ENCODE measurements at regions not wholly inside any gene's neighbourhood (a gene's known extent, or its start where the extent isn't known, plus 50 kb on each side); places are given as distances from the start of the nearest gene placed in this dataset.
"Not testable (repeated sequence)": the region's sequence is repeated elsewhere in the genome, so short reads cannot be mapped to it uniquely, and the experiment has no call there.

GRCh38 chr12:37666069-37666781 is 650.3 kb upstream of the ALG10B start:
- TF ChIP-seq, protein P1, sequence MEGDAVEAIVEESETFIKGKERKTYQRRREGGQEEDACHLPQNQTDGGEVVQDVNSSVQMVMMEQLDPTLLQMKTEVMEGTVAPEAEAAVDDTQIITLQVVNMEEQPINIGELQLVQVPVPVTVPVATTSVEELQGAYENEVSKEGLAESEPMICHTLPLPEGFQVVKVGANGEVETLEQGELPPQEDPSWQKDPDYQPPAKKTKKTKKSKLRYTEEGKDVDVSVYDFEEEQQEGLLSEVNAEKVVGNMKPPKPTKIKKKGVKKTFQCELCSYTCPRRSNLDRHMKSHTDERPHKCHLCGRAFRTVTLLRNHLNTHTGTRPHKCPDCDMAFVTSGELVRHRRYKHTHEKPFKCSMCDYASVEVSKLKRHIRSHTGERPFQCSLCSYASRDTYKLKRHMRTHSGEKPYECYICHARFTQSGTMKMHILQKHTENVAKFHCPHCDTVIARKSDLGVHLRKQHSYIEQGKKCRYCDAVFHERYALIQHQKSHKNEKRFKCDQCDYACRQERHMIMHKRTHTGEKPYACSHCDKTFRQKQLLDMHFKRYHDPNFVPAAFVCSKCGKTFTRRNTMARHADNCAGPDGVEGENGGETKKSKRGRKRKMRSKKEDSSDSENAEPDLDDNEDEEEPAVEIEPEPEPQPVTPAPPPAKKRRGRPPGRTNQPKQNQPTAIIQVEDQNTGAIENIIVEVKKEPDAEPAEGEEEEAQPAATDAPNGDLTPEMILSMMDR (IDR thresholded peaks at IDR 0.05; ENCODE audit: low read depth, low read length) = no peak
- DNase-seq (ENCODE audit: low read depth in 2 of 2) = no peak
- H3K4me3 ChIP-seq (replicated peaks in 1 of 2; ENCODE audit: low read depth in 2 of 2, low read length in 2 of 2) = no peak overlapping the region

GRCh38 chr12:37668557-37668956 is 648.0 kb upstream of the ALG10B start:
- not testable (repeated sequence) for DNase-seq (ENCODE audit: low read depth in 2 of 2); H3K4me3 ChIP-seq (replicated peaks in 1 of 2; ENCODE audit: low read depth in 2 of 2, low read length in 2 of 2)

GRCh38 chr12:37672655-37673260 is 643.8 kb upstream of the ALG10B start:
- DNase-seq (ENCODE audit: low read depth in 2 of 2) = peak in 1 of 2 donors; percentile 22
- H3K4me3 ChIP-seq (replicated peaks in 1 of 2; ENCODE audit: low read depth in 2 of 2, low read length in 2 of 2) = no peak overlapping the region
- TF ChIP-seq, protein P1 (IDR thresholded peaks at IDR 0.05; ENCODE audit: low read depth, low read length) = peak; percentile 16

GRCh38 chr12:37720846-37721245 is 595.7 kb upstream of the ALG10B start:
- TF ChIP-seq, protein P1 (IDR thresholded peaks at IDR 0.05; ENCODE audit: low read depth, low read length) = no peak
- no peak overlapping the region for H3K4me3 ChIP-seq (replicated peaks in 1 of 2; ENCODE audit: low read depth in 2 of 2, low read length in 2 of 2)
- DNase-seq (ENCODE audit: low read depth in 2 of 2) = no peak

DNA sequence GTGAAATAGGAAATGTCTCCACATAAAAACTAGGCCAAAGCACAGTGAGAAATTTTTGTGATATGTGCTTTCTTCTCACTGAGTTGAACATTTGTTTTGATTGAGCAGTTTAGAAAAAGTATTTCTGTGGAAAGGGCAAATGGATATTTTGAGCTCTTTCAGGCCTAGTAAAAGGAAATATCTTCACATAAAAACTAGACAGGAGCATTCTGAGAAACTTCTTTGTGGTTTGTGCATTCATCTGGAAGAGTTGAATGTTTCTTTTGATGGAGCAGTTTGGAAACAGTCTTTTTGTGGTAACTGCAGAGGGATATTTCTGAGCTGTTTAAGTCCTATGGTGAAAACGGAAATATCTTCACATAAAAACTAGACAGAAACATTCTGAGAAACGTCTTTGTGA is 582.7 kb upstream of the ALG10B start:
- TF ChIP-seq, protein P1 (IDR thresholded peaks at IDR 0.05; ENCODE audit: low read depth, low read length) = no peak
- no peak for DNase-seq (ENCODE audit: low read depth in 2 of 2)
- H3K4me3 ChIP-seq (replicated peaks in 1 of 2; ENCODE audit: low read depth in 2 of 2, low read length in 2 of 2) = no peak overlapping the region

Measured in cardiac fibroblast (primary cell).